DND-41 (cell line): ENCODE measurements at regions not wholly inside any gene's neighbourhood (a gene's known extent, or its start where the extent isn't known, plus 50 kb on each side); places are given as distances from the start of the nearest gene placed in this dataset.

Source experiments
- ATAC-seq: fragments of 200-7000 bp; cut with Tn5 transposase; 3 replicates; pipeline ENCODE4 v1.9.1; 2021; ENCODE audit warnings: low read depth; ENCODE audit not compliant: insufficient read depth
- DNase-seq: peaks from one replicate; pipeline ENCODE4 v3.0.0-alpha.2; 2020
- H2AFZ ChIP-seq: 2 replicates; pipeline ENCODE4 v1.6.0; 2012; ENCODE audit warnings: low read depth, low read length
- H3K27ac ChIP-seq: 2 replicates; pipeline ENCODE4 v1.5.1; 2012; ENCODE audit warnings: low read length, inconsistent platforms
- H3K27me3 ChIP-seq: fragments of 200-600 bp; sonication (generic); 2 replicates; pipeline ENCODE4 v1.6.0; 2012; ENCODE audit warnings: low read length, mild to moderate bottlenecking, inconsistent platforms; ENCODE audit not compliant: insufficient read depth, poor library complexity
- H3K36me3 ChIP-seq: 2 replicates; pipeline ENCODE4 v1.5.1; 2012; ENCODE audit warnings: low read length, inconsistent platforms; ENCODE audit not compliant: insufficient read depth
- H3K4me1 ChIP-seq: 2 replicates; pipeline ENCODE4 v1.5.1; 2012; ENCODE audit warnings: mild to moderate bottlenecking, low read length; ENCODE audit not compliant: insufficient read depth
- H3K4me2 ChIP-seq: 2 replicates; pipeline ENCODE4 v1.6.0; 2012; ENCODE audit warnings: mild to moderate bottlenecking, moderate library complexity, low read length, inconsistent platforms; ENCODE audit not compliant: insufficient read depth
- H3K4me3 ChIP-seq, 2 experiments: fragments of 200-600 bp in 1 of 2; shearing (Covaris generic) in 1 of 2; 2 replicates each; pipeline ENCODE4 v1.5.1; 2012 to 2016; ENCODE audit warnings: inconsistent platforms in 2 of 2, low read length in 2 of 2, mild to moderate bottlenecking in 2 of 2, low read depth in 1 of 2, moderate library complexity in 1 of 2
- H3K79me2 ChIP-seq: 2 replicates; pipeline ENCODE4 v1.6.0; 2012; ENCODE audit warnings: low read length, inconsistent platforms; ENCODE audit not compliant: insufficient read depth
- H3K9ac ChIP-seq: 2 replicates; pipeline ENCODE4 v1.6.0; 2012; ENCODE audit warnings: low read depth, mild to moderate bottlenecking, inconsistent platforms, low read length, moderate library complexity
- H3K9me3 ChIP-seq: 2 replicates; pipeline ENCODE4 v1.5.1; 2012; ENCODE audit warnings: low read length, moderate library complexity, mild to moderate bottlenecking, inconsistent platforms; ENCODE audit not compliant: insufficient read depth, severe bottlenecking
- H4K20me1 ChIP-seq: 2 replicates; pipeline ENCODE4 v1.6.0; 2012; ENCODE audit warnings: low read length; ENCODE audit not compliant: insufficient read depth
- EZH2 ChIP-seq: IDR thresholded peaks from 3 replicates; pipeline ENCODE4 v1.6.1; 2012; ENCODE audit warnings: borderline replicate concordance, low read depth, mild to moderate bottlenecking, moderate library complexity, low read length, inconsistent platforms; ENCODE audit not compliant: severe bottlenecking
- TF ChIP-seq, protein P1 (sequence below): IDR thresholded peaks from 2 replicates; pipeline ENCODE4 v1.5.1; 2012; ENCODE audit warnings: borderline replicate concordance, low read length, moderate library complexity, mild to moderate bottlenecking; ENCODE audit not compliant: poor library complexity, severe bottlenecking; ENCODE audit errors: extremely low read depth

DNA sequence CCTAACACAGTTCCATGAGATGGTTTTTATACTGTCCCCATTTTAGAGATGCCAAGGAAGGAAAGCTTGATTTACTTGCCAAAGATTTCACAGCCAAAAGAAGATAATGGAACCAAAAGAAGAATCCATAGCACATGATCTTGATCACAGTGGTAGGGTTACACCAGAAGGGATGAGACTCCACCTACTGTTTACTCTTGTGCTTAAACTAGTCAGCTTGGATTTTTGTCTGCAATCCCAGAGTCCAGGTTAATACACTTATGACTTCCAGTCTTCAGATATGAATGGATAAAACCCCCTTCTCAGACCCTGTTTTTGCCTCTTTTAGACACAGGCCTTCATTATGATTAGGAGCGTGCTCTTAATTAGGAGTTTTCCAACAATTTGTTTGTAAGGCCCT is 454.2 kb downstream of the AEBP2 start:
- ATAC-seq (no peak; the same call in 2 of the 3 replicates), DNase-seq (no peak)
- no peak for TF ChIP-seq EZH2
- TF ChIP-seq, protein P1, sequence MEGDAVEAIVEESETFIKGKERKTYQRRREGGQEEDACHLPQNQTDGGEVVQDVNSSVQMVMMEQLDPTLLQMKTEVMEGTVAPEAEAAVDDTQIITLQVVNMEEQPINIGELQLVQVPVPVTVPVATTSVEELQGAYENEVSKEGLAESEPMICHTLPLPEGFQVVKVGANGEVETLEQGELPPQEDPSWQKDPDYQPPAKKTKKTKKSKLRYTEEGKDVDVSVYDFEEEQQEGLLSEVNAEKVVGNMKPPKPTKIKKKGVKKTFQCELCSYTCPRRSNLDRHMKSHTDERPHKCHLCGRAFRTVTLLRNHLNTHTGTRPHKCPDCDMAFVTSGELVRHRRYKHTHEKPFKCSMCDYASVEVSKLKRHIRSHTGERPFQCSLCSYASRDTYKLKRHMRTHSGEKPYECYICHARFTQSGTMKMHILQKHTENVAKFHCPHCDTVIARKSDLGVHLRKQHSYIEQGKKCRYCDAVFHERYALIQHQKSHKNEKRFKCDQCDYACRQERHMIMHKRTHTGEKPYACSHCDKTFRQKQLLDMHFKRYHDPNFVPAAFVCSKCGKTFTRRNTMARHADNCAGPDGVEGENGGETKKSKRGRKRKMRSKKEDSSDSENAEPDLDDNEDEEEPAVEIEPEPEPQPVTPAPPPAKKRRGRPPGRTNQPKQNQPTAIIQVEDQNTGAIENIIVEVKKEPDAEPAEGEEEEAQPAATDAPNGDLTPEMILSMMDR = peak; percentile 23
- no peak overlapping the region for H3K4me3 ChIP-seq
- no peaks in the 10 kb centered on the region for H3K4me1 ChIP-seq
- H2AFZ ChIP-seq = no peak overlapping the region
- no peaks in the 10 kb centered on the region for H3K36me3 ChIP-seq
- H4K20me1 ChIP-seq = no peaks in the 10 kb centered on the region
- H3K4me2 ChIP-seq = no peak overlapping the region
- peaks cover under 1% of the 10 kb centered on the region for H3K27me3 ChIP-seq
- no peaks in the 10 kb centered on the region for H3K79me2 ChIP-seq
- H3K9ac ChIP-seq = no peak overlapping the region
- no peaks in the 10 kb centered on the region for H3K9me3 ChIP-seq
- no peak overlapping the region for H3K27ac ChIP-seq

GRCh38 chr12:19894050-19894449 is 454.8 kb downstream of the AEBP2 start:
- Histone ChIP-seq H3K4me1 (no peaks in the 10 kb centered on the region), H3K4me3 (no peak overlapping the region), H4K20me1 (no peaks in the 10 kb centered on the region), H3K9me3 (no peaks in the 10 kb centered on the region), H3K36me3 (no peaks in the 10 kb centered on the region), H3K79me2 (no peaks in the 10 kb centered on the region), H2AFZ (no peak overlapping the region), H3K27ac (no peak overlapping the region), H3K4me2 (no peak overlapping the region), H3K9ac (no peak overlapping the region), H3K27me3 (no peaks in the 10 kb centered on the region)
- no peak for ATAC-seq
- no peak for DNase-seq
- no peak for TF ChIP-seq EZH2
- TF ChIP-seq, protein P1 = no peak

DNA sequence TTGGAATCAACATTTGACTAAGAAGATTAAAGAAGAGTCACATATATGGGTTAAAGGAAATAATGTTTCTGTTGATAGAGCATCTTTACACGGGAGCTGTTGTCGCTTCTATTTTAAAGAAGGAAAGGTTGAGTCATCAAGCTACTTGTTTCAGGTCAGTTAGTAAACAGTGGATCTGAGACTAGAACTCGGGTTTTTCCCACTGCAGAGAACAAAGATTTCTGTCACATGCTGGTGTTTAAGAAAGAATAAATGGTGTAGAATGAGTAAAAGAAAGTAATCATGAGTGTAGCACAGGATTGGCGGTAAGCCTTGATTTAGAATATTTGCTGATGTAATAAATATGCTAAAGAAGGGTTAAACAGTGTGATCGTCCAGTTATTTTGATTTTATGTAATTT is 455.5 kb downstream of the AEBP2 start:
- H3K4me3 ChIP-seq = no peak overlapping the region
- H3K79me2 ChIP-seq = no peaks in the 10 kb centered on the region
- no peak overlapping the region for H2AFZ ChIP-seq
- H3K4me2 ChIP-seq = no peak overlapping the region
- no peaks in the 10 kb centered on the region for H3K27me3 ChIP-seq
- H3K9ac ChIP-seq = no peak overlapping the region
- no peaks in the 10 kb centered on the region for H3K9me3 ChIP-seq
- ATAC-seq (no peak), DNase-seq (no peak)
- H3K4me1 ChIP-seq = no peaks in the 10 kb centered on the region
- H3K36me3 ChIP-seq = no peaks in the 10 kb centered on the region
- H3K27ac ChIP-seq = no peak overlapping the region
- TF ChIP-seq, protein P1 = no peak
- no peak for TF ChIP-seq EZH2
- H4K20me1 ChIP-seq = no peaks in the 10 kb centered on the region
